Esophagus squamous epithelium (tissue), 5 donors: ENCODE measurements at regions not wholly inside any gene's neighbourhood (a gene's known extent, or its start where the extent isn't known, plus 50 kb on each side); places are given as distances from the start of the nearest gene placed in this dataset.

Source experiments
- DNase-seq: peaks from one replicate; lab custom pipeline; 2025; lab: John Stamatoyannopoulos, UW
- H3K27ac ChIP-seq, 4 donors: fragments of 200-600 bp; sonication (generic); one replicate each; pipeline ENCODE4 v1.5.1; 2016 to 2019; ENCODE audit warnings: mild to moderate bottlenecking in 1 of 4
- H3K27me3 ChIP-seq, 4 donors: fragments of 200-600 bp; sonication (generic); 1 replicate in 3 of 4; 2 replicates in 1 of 4; pipeline versions ENCODE4 v1.5.1 to v1.6.0; 2017 to 2021; ENCODE audit warnings: antibody characterized with exemption in 1 of 4
- H3K36me3 ChIP-seq, 3 donors: fragments of 200-600 bp; sonication (generic); one replicate each; pipeline ENCODE4 v1.5.1; 2016 to 2019
- H3K4me1 ChIP-seq, 3 donors: fragments of 200-600 bp; sonication (generic); one replicate each; pipeline ENCODE4 v1.5.1; 2017 to 2019
- H3K4me3 ChIP-seq, 4 donors: fragments of 200-600 bp; sonication (generic); 1 replicate in 3 of 4; 2 replicates in 1 of 4; pipeline ENCODE4 v1.5.1; 2016 to 2019; ENCODE audit warnings: mild to moderate bottlenecking in 2 of 4, moderate library complexity in 1 of 4
- H3K9me3 ChIP-seq, 3 donors: fragments of 200-600 bp; sonication (generic); one replicate each; pipeline ENCODE4 v1.5.1; 2016 to 2019
- CTCF ChIP-seq, 6 experiments: fragments of 450-650 bp in 4 of 6; fragments of 200-600 bp in 2 of 6; sonication (generic) in 2 of 6; IDR thresholded peaks; one replicate each; pipeline ENCODE4 v1.5.1; 2016 to 2019; ENCODE audit warnings: antibody characterized with exemption in 6 of 6, mild to moderate bottlenecking in 4 of 6, moderate library complexity in 4 of 6
- POLR2A ChIP-seq, 4 donors: fragments of 450-650 bp; IDR thresholded peaks; one replicate each; pipeline ENCODE4 v1.6.1; 2017; ENCODE audit warnings: antibody characterized with exemption in 4 of 4, mild to moderate bottlenecking in 4 of 4, moderate library complexity in 3 of 4
- WGBS, 2 donors: methylation state at CpG; one replicate each; pipeline ENCODE4 v1.1.5; 2018; 5-methylcytosine and 5-hydroxymethylcytosine counted together
- intact Hi-C: fragments of 100-400 bp; cut with DNase I; formaldehyde crosslinking; loops from one replicate; pipeline ENCODE4 v1.15.0; 2022
- donor health status: DM: yes; HTN: yes; CAD: no.

DNA sequence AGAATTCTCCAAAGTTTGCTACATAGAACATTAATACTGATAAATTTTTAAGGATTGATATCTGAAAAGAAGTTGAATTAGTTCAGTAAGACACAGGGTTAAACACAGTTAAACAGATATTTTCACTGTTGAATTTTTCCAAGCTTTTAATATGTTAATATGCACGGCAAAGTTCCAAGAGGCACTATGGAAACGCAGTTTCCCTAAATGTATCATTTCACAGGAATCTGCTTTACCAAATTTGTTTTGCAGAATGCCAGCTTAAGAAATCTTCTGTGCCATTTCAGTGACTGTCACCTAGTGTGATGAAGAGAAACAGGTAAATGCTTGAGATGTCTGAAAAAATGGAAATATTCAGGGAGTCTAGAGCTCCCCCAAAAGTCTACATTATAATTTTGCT is 395.9 kb upstream of the GRIA3 start:
- Histone ChIP-seq H3K36me3 (no peaks in the 10 kb centered on the region), H3K27ac (no peak overlapping the region), H3K27me3 (no peaks in the 10 kb centered on the region), H3K9me3 (no peaks in the 10 kb centered on the region), H3K4me3 (no peak overlapping the region), H3K4me1 (no peaks in the 10 kb centered on the region)
- 65 to 70% methylated on average over 2 of the region's 2 CpGs for WGBS, 2 donors
- TF ChIP-seq POLR2A (IDR thresholded peaks at IDR 0.05) (no peak), CTCF (IDR thresholded peaks at IDR 0.05) (no peak)
- no peak for DNase-seq
- intact Hi-C loops = no loop called here

- WGBS, 2 donors = 35 to 67% methylated on average over 3 of the region's 3 CpGs
- intact Hi-C loops = no loop called here
- Histone ChIP-seq H3K27me3 (no peaks in the 10 kb centered on the region), H3K36me3 (no peaks in the 10 kb centered on the region), H3K9me3 (no peaks in the 10 kb centered on the region), H3K27ac (no peak overlapping the region), H3K4me1 (no peaks in the 10 kb centered on the region), H3K4me3 (no peak overlapping the region)
- no peak for DNase-seq
- TF ChIP-seq CTCF (IDR thresholded peaks at IDR 0.05) (no peak), POLR2A (IDR thresholded peaks at IDR 0.05) (no peak)
Observed at GRCh38 chrX:122790376-122791095, 393.5 kb upstream of the GRIA3 start.

DNA sequence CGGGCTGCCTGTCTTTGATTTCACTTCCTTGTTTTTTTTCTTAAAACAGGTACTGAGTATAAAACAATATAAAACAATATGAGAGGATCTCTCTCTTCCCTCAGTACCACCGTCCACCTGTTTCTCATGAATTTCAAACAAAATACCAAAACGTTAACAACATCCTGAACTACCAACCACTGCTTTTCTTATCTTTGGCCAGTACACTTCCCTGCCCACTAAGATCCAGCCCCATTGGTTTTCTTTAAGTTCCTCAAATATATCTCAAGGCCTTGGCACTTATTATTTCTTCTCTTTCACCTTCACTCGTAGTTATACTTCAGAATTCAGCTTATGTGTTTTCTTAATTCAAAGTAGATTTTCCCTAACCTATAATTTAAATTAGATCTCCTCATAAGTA is 370.2 kb upstream of the GRIA3 start:
- no peak for DNase-seq
- Histone ChIP-seq H3K4me3 (no peak overlapping the region), H3K36me3 (no peaks in the 10 kb centered on the region), H3K9me3 (no peaks in the 10 kb centered on the region), H3K4me1 (no peaks in the 10 kb centered on the region), H3K27me3 (no peaks in the 10 kb centered on the region), H3K27ac (no peak overlapping the region)
- no peak for TF ChIP-seq CTCF (IDR thresholded peaks at IDR 0.05)
- TF ChIP-seq POLR2A (IDR thresholded peaks at IDR 0.05) = no peak
- WGBS, 2 donors = 54 to 74% methylated on average over 4 of the region's 4 CpGs
- intact Hi-C loops = no loop called here

- TF ChIP-seq CTCF (IDR thresholded peaks at IDR 0.05) = no peak
- no peak for TF ChIP-seq POLR2A (IDR thresholded peaks at IDR 0.05)
- Histone ChIP-seq H3K36me3 (no peaks in the 10 kb centered on the region), H3K27me3 (no peaks in the 10 kb centered on the region), H3K9me3 (no peaks in the 10 kb centered on the region), H3K4me3 (no peak overlapping the region), H3K27ac (no peak overlapping the region), H3K4me1 (no peaks in the 10 kb centered on the region)
- intact Hi-C loops = no loop called here
- WGBS, 2 donors = 75 to 93% methylated on average over 1 of the region's 1 CpG
- no peak for DNase-seq
Observed at GRCh38 chrX:122816288-122816687, 367.8 kb upstream of the GRIA3 start.

DNA sequence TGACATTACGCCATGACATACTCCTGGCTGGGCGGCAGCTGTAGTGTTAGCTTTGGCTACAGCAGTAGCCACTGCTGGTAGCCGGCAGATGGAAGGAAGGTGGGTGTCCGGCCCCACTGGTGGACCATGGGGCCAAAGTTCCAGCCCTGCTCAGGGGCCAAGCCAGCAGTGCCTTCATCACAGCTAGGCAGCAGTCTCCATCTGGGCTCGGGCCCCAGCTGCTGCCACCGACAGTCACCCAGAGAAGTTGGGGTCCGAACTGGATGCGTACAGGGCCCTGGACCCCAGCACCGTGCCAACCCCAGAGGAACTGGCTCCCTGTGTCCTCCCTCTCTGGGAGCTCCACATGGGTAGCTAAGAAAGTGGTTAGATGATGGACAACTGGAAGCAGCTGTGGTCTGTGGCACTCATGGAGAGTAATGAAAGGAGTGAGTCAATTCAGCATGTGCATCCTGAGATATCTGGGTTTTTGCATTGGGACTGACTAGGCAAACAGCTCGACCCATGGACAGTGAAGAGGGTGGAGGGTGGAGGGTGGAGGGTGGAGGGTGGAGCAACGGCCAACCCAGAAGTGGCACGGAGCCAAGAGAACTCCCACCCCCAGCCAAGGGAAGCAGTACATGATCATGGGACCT is 366.6 kb upstream of the GRIA3 start:
- H3K27me3 ChIP-seq = no peaks in the 10 kb centered on the region
- no peak for DNase-seq
- WGBS, 2 donors = 58 to 100% methylated on average over 2 to 11 of the region's 12 CpGs

More for the DNA sequence above, 366.6 kb upstream of the GRIA3 start:
- no peak for TF ChIP-seq POLR2A (IDR thresholded peaks at IDR 0.05)
- H3K4me3 ChIP-seq = no peak overlapping the region
- H3K27ac ChIP-seq = no peak overlapping the region
- H3K4me1 ChIP-seq = no peaks in the 10 kb centered on the region
- H3K36me3 ChIP-seq = no peaks in the 10 kb centered on the region
- intact Hi-C loops = no loop called here
- no peaks in the 10 kb centered on the region for H3K9me3 ChIP-seq
